Jurkat, Clone E6-1 (cell line): ENCODE measurements at regions not wholly inside any gene's neighbourhood (a gene's known extent, or its start where the extent isn't known, plus 50 kb on each side); places are given as distances from the start of the nearest gene placed in this dataset.

Source experiments
- DNase-seq: peaks from one replicate; pipeline ENCODE4 v3.0.0-alpha.2; 2011; ENCODE audit warnings: low read depth, low spot score
- H3K4me3 ChIP-seq: 2 replicates; pipeline ENCODE4 v1.5.1; 2011; ENCODE audit warnings: mild to moderate bottlenecking, low read length, control low read depth, moderate library complexity

DNA sequence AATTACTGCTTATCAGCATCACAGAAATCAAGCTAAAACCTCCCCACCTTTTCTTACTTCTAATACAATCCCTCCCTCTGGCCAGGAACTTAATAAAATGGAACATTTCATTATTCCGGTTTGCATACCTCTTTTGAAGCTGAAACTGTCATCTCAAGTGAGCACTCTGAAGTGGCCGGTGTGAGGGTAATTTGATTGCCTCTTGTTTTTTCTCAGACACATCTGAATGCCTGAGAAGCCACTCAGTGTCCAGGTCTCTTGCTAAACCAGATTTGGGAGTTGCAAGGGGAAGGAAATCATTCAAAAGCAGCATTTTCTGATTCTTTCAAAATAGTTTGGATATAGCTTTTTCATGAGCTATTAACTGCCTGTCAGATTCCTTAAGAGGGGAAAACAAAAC is 190.3 kb downstream of the C1D start:
- no peak overlapping the region for H3K4me3 ChIP-seq
- no peak for DNase-seq

DNA sequence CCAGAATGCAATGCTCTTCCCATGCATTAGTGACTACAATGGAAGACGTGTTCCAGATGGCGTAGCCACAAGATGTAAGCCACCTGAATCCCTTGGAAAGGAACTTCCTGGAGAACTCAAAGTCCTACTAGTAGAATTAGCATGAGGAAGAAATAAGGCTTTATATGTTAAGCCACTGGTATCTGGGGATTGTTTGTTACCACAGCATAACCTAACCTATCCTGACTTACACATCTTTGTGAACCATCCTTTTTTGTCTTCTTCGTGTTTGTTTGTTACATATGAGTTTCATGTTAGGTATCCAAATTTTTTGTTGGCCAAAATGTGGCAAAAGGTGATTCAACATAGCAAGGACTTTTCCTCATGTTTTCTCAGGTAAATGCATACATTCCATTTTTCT is 188.9 kb downstream of the C1D start:
- DNase-seq, result no peak
- no peak overlapping the region for H3K4me3 ChIP-seq

DNA sequence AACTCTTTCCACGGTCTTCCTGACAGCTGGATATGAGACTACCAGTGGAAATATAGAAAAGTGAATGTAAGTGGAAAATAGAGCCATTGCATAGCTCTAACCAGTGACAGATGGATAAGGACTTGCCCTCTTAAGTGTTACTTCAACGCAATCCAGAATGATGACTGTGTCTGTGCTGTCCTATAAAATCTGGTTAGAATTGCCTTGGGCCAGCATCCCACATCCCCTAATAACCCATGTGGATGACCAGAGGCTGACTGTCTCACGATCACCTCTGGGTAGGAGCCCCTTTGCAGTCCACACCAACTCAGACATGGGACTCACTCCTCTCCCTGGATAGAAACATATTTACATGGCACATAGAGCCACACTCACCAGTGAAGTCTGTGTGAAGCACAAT is 186.6 kb downstream of the C1D start:
- H3K4me3 ChIP-seq, result no peak overlapping the region
- no peak for DNase-seq

DNA sequence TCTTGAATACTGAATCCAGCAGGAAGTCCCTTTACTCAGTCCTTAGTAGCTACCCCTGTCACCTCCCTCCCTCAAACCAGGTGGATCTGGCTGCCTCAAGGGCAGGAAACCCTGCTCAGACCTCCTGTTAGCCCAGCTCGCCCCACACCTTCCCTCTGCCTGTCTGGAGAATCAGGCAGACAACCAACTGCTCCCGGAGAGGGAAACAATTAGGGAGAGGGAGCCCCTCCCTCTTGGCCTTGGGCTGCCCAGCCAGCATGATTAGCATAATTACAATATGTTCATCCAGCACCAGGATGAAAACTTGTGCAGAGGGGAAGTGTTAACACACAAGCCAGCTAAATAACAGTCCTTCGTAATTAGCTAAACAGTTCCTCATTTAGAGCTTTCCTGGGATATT is 185.5 kb downstream of the C1D start:
- H3K4me3 ChIP-seq, result no peak overlapping the region
- DNase-seq, result no peak

DNA sequence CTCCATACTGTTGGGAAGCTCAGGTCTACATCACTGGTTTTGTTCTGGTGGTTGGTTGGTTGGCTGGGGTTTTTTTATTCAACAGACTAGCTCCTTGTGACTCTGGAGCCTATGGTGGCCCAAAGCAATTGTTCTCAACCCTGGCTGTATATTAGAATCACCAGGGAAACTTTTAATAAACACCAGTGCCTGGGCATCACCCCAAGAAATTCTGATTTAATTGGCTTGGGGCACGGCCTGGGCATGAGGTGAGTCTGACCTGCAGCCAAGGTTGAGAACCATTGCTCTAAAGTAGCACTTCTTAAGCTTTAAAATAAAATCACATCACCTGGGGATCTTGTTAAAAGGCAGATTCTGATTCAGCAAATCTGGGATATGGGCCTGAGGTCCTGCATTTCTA is 184.1 kb downstream of the C1D start:
- H3K4me3 ChIP-seq, result no peak overlapping the region
- no peak for DNase-seq

DNA sequence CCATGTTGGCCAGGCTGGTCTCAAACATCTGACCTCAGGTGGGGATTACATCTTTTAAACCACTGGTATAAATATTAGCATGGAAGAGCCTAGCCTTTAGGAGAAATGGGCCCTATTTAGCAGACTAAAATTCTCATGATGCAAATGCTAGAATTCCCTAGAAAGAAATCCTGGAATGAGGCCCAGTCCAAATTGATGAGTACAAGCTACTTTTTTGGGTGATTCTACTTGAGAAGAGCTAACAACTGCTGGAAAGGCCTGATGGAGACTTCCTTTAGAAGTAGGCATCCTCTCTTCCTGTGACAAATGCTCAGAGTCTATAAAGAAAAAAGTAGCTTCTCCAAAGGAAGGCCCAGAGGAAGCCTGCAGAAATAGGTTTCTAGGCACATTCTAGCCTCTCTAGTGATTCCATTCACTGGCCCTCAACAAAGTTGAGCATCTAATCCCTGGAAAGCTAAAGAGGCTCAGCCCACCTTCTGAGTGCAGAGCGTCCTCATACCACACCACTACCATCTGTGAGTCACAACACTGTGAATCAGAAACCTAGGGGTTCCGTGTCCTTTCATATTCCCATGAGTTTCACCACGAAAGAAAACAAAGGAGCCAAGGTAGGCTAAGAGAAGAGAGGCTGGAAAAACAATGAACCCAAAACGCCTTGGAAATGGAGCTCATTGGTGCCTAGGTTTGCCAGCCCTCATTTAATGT is 183.1 kb downstream of the C1D start:
- no peak for DNase-seq
- H3K4me3 ChIP-seq, result no peak overlapping the region

DNA sequence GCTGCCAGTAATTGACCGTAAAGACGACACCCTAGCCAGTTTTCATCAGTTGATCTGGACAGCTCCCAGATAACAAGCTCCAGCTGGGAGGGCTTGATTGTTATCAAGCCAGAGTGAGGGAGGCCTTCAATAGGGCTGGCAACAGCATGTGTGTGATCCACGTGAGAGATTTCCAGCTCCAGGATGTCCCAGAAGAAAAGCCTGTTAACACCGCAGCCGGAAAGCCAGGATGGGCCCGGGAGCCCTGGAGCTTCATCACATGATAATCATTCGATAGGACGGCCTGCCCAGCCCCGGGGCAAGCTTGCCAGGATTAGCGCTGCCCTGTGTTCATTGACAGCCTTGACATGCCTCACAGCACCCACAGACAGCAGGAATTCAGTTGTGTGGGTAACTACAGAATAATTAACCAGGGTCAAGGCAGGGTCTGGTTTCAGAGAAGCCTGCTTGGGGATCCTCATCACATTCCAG is 182.5 kb downstream of the C1D start:
- no peak for DNase-seq
- H3K4me3 ChIP-seq, result no peak overlapping the region

DNA sequence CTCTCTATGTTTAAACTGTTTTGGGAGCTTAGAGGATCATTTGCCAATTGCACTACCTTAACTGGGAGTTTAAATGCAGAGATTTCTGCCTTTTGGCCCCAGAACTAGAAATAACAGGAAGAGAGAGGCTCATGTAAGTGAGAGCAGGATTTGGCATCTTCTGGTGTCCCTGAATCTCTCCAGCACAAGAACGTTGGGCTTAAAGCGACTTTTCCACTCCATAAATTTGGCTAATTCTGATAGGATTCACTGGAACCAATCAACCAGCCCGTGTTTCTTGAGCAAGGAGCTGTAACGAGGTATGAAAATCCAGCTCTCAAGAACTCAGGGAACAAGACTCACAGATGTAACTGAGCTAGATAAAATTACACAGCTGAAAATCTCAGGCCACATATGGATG is 181.0 kb downstream of the C1D start:
- no peak overlapping the region for H3K4me3 ChIP-seq

DNA sequence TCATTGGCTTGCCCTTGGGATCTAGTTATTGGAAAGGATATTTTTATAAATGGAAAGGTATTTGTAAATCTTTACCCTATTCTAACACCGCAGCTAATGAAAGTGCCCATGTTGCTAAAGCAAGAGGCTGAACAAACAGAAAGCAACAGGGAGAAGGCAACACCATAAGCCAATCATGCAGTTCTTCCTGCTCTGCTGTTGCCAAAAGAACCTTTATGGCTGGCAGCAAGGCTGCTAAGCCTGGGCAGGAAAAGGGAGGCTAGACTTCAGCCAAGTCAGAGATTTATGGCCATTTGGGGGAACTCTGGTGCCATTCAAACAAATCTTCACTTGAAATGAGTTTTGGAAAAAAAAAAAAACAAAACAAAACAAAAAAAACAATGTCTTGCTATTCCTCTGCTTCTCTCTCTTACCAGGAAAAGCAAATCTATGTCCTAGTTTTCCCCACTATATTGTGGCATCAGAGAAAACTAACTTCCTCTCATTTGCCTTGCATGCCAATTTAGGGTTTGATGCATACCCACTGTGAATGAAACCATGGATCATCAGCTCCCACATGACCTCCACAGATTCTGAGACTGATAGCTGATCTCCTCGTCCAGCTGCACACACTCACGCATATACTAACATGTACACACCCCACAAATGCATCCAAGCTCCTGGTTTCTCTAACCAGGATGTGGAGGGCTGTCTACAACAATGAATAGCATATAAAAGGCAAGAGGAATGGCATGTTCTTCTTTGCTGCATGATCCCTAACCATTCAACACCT is 179.3 kb downstream of the C1D start:
- DNase-seq, result no peak
- no peak overlapping the region for H3K4me3 ChIP-seq

More for the DNA sequence above, 181.0 kb downstream of the C1D start:
- DNase-seq, result no peak

DNA sequence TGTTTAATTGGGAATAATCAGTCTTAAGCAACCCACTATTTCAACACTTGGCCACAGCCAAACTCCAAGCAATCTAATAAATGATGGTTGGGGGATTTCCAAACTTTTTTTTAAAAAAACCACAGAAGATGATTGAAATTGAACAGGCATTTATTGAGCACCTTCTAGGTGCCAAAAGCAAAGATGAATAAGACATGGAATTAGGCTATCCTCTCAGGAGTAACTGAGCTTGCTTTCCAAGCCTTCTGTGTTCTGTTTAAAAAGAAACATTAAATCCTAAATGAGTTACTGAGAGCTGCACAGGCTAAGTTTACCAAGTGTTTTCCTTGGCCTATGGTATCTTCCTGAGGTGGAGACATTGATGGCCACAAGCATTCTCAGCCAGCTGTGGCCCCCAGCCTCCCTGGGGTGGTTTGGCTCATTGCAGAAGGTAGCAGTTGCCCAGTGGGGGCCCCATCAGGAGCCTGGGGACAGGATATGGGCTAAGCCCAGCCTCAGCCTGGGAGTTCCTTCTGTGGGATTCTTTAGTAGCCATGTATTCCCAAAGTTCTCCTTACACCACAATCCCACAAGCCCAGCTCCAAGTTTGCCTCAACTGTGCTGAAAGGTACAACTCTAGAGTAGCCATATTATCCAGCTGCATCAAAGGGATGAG is 174.3 kb downstream of the C1D start:
- no peak for DNase-seq
- no peak overlapping the region for H3K4me3 ChIP-seq

DNA sequence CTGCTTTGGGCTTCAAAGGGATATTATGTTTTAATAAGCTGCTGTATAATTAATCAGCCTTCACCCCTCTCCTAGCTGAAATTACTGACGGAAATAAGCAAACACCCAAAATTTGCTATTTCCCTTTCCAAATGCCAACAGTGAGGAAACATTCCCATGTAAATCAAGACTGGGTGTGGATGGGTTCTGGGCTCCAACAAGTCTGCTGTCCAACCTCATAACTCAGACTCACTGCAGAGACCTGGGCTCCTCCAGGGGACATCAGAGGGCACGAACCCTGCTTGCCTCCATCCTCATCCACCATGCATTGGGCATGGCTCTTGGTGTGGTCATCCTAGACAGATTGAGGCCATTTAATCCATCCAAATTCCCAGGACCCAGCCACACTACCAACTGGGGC is 173.7 kb downstream of the C1D start:
- DNase-seq, result no peak
- no peak overlapping the region for H3K4me3 ChIP-seq

DNA sequence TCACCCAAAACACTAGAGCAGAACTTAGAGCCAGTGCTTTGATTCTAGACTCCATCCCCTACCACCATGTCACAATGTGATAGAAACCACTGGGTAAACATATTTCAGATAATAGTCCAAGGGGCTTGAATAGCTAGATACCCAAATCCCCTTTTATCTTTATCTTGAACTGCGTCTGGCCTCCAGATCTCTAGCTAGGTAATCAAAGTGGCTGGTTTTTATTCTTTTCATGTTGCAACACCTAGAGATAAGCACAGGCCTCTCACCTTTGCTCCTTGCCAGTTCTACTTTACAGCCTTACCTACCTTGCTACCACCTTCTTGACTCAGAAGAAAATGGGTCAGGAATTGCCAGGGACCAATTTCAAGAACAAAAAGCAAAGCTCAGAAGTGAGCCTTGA is 171.2 kb downstream of the C1D start:
- no peak for DNase-seq
- H3K4me3 ChIP-seq, result no peak overlapping the region

DNA sequence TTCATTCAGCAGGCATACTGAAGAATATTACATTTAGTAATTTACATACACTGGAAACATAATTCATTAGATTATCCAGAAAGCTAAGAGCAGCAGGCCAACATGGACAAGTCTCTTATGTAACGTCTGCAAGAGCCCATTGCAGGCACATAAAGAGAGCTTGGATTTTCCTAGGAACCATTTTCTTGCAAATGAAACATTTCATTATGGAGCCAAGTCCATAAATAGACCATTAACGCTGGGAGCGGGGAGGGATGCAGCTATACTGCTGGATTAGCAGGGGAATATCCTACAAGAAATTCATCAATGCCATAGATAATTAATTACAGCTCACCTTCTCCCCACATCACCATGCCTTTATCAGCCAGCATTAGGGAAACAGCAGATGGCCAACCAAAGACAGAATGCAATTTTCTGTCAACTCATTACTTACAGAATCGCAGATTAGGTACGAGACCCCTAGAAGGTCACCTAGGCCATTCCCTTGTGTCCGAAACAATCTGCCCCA is 170.4 kb downstream of the C1D start:
- DNase-seq, result no peak
- H3K4me3 ChIP-seq, result no peak overlapping the region

DNA sequence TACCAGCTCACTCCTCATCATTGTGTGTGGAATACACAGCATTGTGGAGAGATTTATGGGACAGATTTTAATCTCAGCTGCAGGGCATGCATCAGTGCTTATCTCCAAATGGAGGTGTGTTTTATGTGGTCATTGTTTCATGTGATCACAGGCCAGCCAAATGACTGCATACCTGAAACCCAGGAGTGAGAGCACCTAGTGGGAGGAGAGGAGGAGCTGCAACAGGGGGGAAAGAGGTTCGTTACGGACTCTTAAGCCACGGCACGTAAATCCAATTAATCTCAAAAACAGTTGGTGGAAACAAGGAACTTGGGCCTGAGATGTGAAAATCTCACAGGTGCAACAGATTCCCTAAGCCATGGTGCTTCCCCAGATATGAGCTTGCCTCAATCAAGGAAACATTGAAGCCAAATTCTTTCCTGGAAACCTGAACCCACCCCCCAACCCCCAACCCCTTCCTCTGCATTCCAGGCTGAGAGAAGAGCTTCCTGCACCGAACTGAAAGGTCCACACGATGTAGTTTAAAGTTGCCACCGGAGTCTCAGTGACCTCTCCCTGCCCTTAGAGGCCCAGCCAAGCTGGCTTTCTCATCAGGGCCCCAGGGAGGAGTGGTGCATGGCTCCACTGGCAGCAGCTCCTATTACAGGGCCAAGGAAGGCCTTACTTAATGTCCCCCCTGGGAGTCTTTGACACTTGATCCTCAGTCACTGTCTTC is 167.4 kb downstream of the C1D start:
- no peak for DNase-seq
- H3K4me3 ChIP-seq, result no peak overlapping the region

DNA sequence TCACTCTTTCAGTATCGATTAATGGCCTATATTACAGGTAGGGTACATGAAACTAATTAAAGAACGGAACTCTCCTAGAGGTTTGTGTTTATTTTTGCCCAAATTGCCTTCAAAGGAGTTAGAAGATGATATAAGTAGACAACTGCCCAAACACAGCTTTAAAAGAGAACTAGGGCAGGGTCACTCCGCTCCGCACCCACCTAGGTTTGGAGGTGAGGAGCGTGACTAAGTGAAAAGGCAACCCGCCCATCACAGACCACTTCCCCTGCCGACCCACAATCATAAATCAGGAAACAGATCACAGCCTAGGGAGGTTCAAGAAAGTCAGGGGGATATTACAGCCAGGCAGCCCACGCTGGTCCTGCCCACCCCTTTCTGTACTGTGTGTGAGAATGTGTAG is 166.7 kb downstream of the C1D start:
- no peak overlapping the region for H3K4me3 ChIP-seq
- no peak for DNase-seq

DNA sequence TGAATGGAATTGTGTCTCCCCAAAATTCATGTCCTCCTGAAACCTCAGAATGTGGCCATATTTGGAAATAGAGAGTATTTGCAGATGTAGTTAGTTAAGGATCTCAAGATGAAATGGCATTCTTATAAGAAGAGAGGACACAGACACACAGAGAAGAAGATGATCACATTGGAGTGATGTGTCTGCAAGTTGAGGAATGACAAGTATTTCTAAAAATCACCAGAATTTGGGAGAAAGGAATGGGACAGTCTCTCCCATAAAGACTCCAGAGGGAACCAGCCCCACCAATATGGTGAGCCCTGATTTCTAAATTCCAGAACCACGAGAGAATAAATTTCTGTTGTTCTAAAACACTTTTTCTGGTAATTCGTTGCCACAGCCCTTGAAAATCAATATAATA is 166.3 kb downstream of the C1D start:
- no peak overlapping the region for H3K4me3 ChIP-seq
- DNase-seq, result no peak

DNA sequence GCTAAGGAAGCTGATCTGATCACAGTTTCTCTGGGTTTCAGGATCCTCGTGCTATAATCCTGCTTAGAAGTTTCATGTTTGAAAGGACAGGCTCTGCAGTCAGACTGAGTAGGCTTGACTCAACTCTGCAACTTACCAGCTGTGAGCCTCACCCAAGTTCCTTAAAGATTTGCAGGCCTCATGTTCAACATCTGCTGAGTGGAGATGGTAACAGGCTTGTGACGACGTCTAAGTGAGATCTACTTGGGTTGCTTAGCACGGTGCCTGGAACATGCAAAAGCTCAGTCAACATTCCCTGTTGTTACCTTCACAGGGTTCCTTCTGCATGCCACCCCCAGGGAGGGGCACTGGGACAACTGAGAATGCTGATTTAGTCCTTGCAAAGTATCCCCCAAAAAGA is 164.2 kb downstream of the C1D start:
- no peak overlapping the region for H3K4me3 ChIP-seq
- no peak for DNase-seq

DNA sequence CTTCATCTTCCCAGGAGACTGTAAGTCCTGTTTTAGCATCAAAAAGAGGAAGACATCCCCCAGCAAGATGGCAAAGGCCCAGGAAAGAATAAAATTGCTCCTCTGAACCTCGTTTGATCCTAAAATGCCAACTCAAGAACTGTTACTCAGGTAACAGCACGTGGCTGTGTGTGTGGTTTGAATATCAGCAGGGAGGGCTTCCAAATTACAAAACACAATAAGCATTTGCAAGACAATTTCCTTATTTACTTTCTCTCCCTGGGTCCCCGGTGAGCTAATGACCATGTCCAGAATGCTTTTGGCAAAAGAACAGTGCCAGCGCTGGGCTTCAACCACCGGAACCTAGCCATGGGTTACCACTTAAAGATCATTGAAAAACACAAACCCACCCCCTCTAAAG is 163.6 kb downstream of the C1D start:
- DNase-seq, result no peak
- H3K4me3 ChIP-seq, result no peak overlapping the region

DNA sequence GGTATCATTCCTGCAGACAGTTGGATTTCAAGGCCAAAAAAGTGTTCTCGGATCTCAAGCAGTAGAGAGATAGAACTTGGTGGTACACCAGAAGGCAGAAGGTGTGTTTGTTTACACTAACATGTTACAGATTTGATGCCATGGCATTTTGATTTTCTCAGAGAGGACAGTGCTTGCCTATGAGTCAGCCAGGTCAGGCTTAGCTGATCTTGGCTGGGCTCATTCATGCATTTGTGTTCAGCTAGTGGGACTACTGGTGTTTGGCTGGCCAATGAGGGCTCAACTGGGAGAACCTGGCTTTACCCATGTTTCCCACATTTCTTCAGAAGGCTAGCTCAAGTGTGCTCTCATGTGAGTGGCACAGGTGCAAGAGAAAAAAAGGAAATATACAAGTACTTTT is 162.0 kb downstream of the C1D start:
- no peak overlapping the region for H3K4me3 ChIP-seq
- no peak for DNase-seq

DNA sequence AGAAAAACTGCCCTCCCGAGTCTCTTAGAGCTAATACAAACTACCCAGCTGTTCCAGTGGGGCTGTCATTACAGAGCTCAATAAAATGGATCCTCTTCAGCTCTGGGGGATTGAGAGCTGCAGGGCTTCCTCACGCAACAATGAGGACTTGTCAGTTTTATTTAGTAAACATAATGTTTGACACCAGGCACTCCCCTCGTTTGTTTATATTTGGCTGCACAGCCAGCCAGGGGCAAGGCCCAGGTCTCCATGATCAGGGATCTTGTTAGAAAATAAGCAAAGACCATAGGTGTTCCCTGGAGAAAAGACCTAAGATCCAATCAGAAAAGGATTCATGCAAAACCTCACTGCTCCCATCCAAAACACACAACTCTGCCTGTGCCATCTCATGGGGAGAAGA is 158.2 kb downstream of the C1D start:
- no peak overlapping the region for H3K4me3 ChIP-seq
- DNase-seq, result no peak
